ENCODE measurements at regions not wholly inside any gene's neighbourhood (a gene's known extent, or its start where the extent isn't known, plus 50 kb on each side); places are given as distances from the start of the nearest gene placed in this dataset.

- no peak for DNase-seq (ENCODE audit: low spot score)
Measured at GRCh38 chr6:87851674-87852299, 149.8 kb upstream of the AKIRIN2 start.

- no peak for DNase-seq (ENCODE audit: low spot score)
Measured at GRCh38 chr6:87848616-87849015, 146.6 kb upstream of the AKIRIN2 start.

GRCh38 chr6:87847830-87848210 lies 145.8 kb upstream of the AKIRIN2 start:
- no peak for DNase-seq (ENCODE audit: low spot score)

- DNase-seq (ENCODE audit: low spot score), result no peak
Measured at GRCh38 chr6:87847135-87847829, 145.2 kb upstream of the AKIRIN2 start.

- DNase-seq (ENCODE audit: low spot score), result no peak
Measured at GRCh38 chr6:87846434-87846833, 144.4 kb upstream of the AKIRIN2 start.

- no peak for DNase-seq (ENCODE audit: low spot score)
Measured at GRCh38 chr6:87840324-87840723, 138.3 kb upstream of the AKIRIN2 start.

- DNase-seq (ENCODE audit: low spot score), result no peak
Measured at GRCh38 chr6:87837876-87838275, 135.8 kb upstream of the AKIRIN2 start.

- no peak for DNase-seq (ENCODE audit: low spot score)
Measured at GRCh38 chr6:87837444-87837843, 135.4 kb upstream of the AKIRIN2 start.

GRCh38 chr6:87832025-87832825 lies 130.2 kb upstream of the AKIRIN2 start:
- peak; percentile 57 for DNase-seq (ENCODE audit: low spot score)

GRCh38 chr6:87830907-87831306 lies 128.9 kb upstream of the AKIRIN2 start:
- no peak for DNase-seq (ENCODE audit: low spot score)

GRCh38 chr6:87829622-87830121 lies 127.6 kb upstream of the AKIRIN2 start:
- DNase-seq (ENCODE audit: low spot score), result no peak

GRCh38 chr6:87828044-87828443 lies 126.0 kb upstream of the AKIRIN2 start:
- no peak for DNase-seq (ENCODE audit: low spot score)

GRCh38 chr6:87827346-87827745 lies 125.3 kb upstream of the AKIRIN2 start:
- DNase-seq (ENCODE audit: low spot score), result no peak

- DNase-seq (ENCODE audit: low spot score), result no peak
Measured at GRCh38 chr6:87826424-87826823, 124.4 kb upstream of the AKIRIN2 start.

GRCh38 chr6:87825821-87826221 lies 123.8 kb upstream of the AKIRIN2 start:
- no peak for DNase-seq (ENCODE audit: low spot score)

- no peak for DNase-seq (ENCODE audit: low spot score)
Measured at GRCh38 chr6:87824958-87825491, 123.0 kb upstream of the AKIRIN2 start.

- DNase-seq (ENCODE audit: low spot score), result no peak
Measured at GRCh38 chr6:87822011-87822410, 120.0 kb upstream of the AKIRIN2 start.

- no peak for DNase-seq (ENCODE audit: low spot score)
Measured at GRCh38 chr6:87820343-87820984, 118.4 kb upstream of the AKIRIN2 start.

GRCh38 chr6:87817183-87817582 lies 115.2 kb upstream of the AKIRIN2 start:
- no peak for DNase-seq (ENCODE audit: low spot score)

GRCh38 chr6:87815449-87815848 lies 113.4 kb upstream of the AKIRIN2 start:
- no peak for DNase-seq (ENCODE audit: low spot score)

- DNase-seq (ENCODE audit: low spot score), result peak; percentile 89
Measured at GRCh38 chr6:87808005-87808757, 106.1 kb upstream of the AKIRIN2 start.

Data from RKO (cell line).